Liver (tissue), 8 donors: ENCODE measurements at regions not wholly inside any gene's neighbourhood (a gene's known extent, or its start where the extent isn't known, plus 50 kb on each side); places are given as distances from the start of the nearest gene placed in this dataset.

Experiments
- DNase-seq: peaks from one replicate; pipeline ENCODE4 v3.0.0-alpha.2; 2017; ENCODE audit warnings: low spot score
- H3K27ac ChIP-seq, 2 donors: one replicate each; pipeline ENCODE4 v1.7.0; 2013; ENCODE audit warnings: inconsistent platforms in 2 of 2, low read length in 2 of 2, control low read depth in 1 of 2, low read depth in 1 of 2, mild to moderate bottlenecking in 1 of 2
- H3K27me3 ChIP-seq, 4 donors: one replicate each; pipeline versions ENCODE4 v1.6.1 to v1.7.0; 2013; ENCODE audit warnings: low read length in 3 of 4, inconsistent platforms in 1 of 4, mild to moderate bottlenecking in 1 of 4, moderate library complexity in 1 of 4; ENCODE audit not compliant: control insufficient read depth in 4 of 4, insufficient read depth in 4 of 4
- H3K36me3 ChIP-seq, 4 donors: one replicate each; pipeline versions ENCODE4 v1.6.1 to v1.7.0; 2013; ENCODE audit warnings: low read length in 3 of 4, mild to moderate bottlenecking in 3 of 4, low read depth in 1 of 4, moderate library complexity in 1 of 4; ENCODE audit not compliant: control insufficient read depth in 4 of 4, insufficient read depth in 3 of 4
- H3K4me1 ChIP-seq, 4 donors: one replicate each; pipeline versions ENCODE4 v1.6.1 to v1.7.0; 2013; ENCODE audit warnings: low read length in 3 of 4, mild to moderate bottlenecking in 3 of 4, moderate library complexity in 1 of 4; ENCODE audit not compliant: control insufficient read depth in 4 of 4, insufficient read depth in 4 of 4
- H3K4me3 ChIP-seq, 3 donors: one replicate each; pipeline versions ENCODE4 v1.6.1 to v1.7.0; 2013; ENCODE audit warnings: low read length in 3 of 3, control low read depth in 1 of 3, low read depth in 1 of 3, mild to moderate bottlenecking in 1 of 3
- H3K9ac ChIP-seq, 2 donors: one replicate each; pipeline ENCODE4 v1.7.0; 2013; ENCODE audit warnings: low read length in 2 of 2, mild to moderate bottlenecking in 2 of 2, moderate library complexity in 2 of 2, control low read depth in 1 of 2, low read depth in 1 of 2
- H3K9me3 ChIP-seq, 4 donors: one replicate each; pipeline versions ENCODE4 v1.6.1 to v1.7.0; 2013; ENCODE audit warnings: low read length in 3 of 4; ENCODE audit not compliant: control insufficient read depth in 4 of 4
- ATF3 ChIP-seq: IDR thresholded peaks from 2 replicates; pipeline ENCODE4 v1.6.1; 2016; ENCODE audit warnings: antibody characterized with exemption
- EGR1 ChIP-seq, 2 donors: IDR thresholded peaks; 2 replicates each; pipeline ENCODE4 v1.6.1; 2016 to 2018; ENCODE audit warnings: antibody characterized with exemption in 2 of 2, low read depth in 2 of 2
- FOXA1 ChIP-seq: IDR thresholded peaks from 2 replicates; pipeline ENCODE4 v1.6.1; 2016; ENCODE audit warnings: antibody characterized with exemption
- FOXA2 ChIP-seq: IDR thresholded peaks from 2 replicates; pipeline ENCODE4 v1.6.1; 2016; ENCODE audit warnings: antibody characterized with exemption
- GABPA ChIP-seq, 2 donors: IDR thresholded peaks in 1 of 2; conservative IDR thresholded peaks in 1 of 2; 2 replicates each; pipeline ENCODE4 v1.6.1; 2016; ENCODE audit warnings: antibody characterized with exemption in 2 of 2, mild to moderate bottlenecking in 1 of 2, moderate library complexity in 1 of 2
- HNF4A ChIP-seq, 2 donors: conservative IDR thresholded peaks; 2 replicates each; pipeline ENCODE4 v1.6.1; 2016; ENCODE audit warnings: antibody characterized with exemption in 2 of 2, mild to moderate bottlenecking in 2 of 2
- HNF4G ChIP-seq: IDR thresholded peaks from 2 replicates; pipeline ENCODE4 v1.6.1; 2016; ENCODE audit warnings: antibody characterized with exemption
- NR2F2 ChIP-seq: IDR thresholded peaks from 2 replicates; pipeline ENCODE4 v1.6.1; 2016; ENCODE audit warnings: antibody characterized with exemption
- RAD21 ChIP-seq, 2 donors: IDR thresholded peaks; 2 replicates each; pipeline ENCODE4 v1.6.1; 2016; ENCODE audit warnings: antibody characterized with exemption in 2 of 2, mild to moderate bottlenecking in 2 of 2
- REST ChIP-seq: IDR thresholded peaks from 2 replicates; pipeline ENCODE4 v1.6.1; 2016; ENCODE audit warnings: antibody characterized with exemption, mild to moderate bottlenecking
- RXRA ChIP-seq, 2 donors: IDR thresholded peaks; 2 replicates each; pipeline ENCODE4 v1.6.1; 2017 to 2018; ENCODE audit warnings: antibody characterized with exemption in 2 of 2, mild to moderate bottlenecking in 1 of 2
- SP1 ChIP-seq: IDR thresholded peaks from 2 replicates; pipeline ENCODE4 v1.6.1; 2018; ENCODE audit warnings: antibody characterized with exemption, mild to moderate bottlenecking
- TAF1 ChIP-seq: conservative IDR thresholded peaks from 2 replicates; pipeline ENCODE4 v1.6.1; 2016; ENCODE audit warnings: antibody characterized with exemption, mild to moderate bottlenecking
- YY1 ChIP-seq: IDR thresholded peaks from 2 replicates; pipeline ENCODE4 v1.6.1; 2016; ENCODE audit warnings: antibody characterized with exemption, mild to moderate bottlenecking
- WGBS: extraction: QIAGEN DNeasy Blood & Tissue Kit; methylation state at CpG from one replicate; pipeline ENCODE4 v1.1.7; 2013; 5-methylcytosine and 5-hydroxymethylcytosine counted together
- TF ChIP-seq, protein P1 (sequence below): IDR thresholded peaks from 2 replicates; pipeline ENCODE4 v1.6.1; 2016; ENCODE audit warnings: antibody characterized with exemption
- TF ChIP-seq, protein P2 (sequence below): fragments of 150-350 bp; IDR thresholded peaks from 2 replicates; pipeline ENCODE4 v1.5.1; 2017; ENCODE audit warnings: improper control_type of control experiment, low read depth, low read length; ENCODE audit not compliant: missing input control
- donor health status: healthy.
- donor health status: healthy.
- donor health status: healthy.
- donor health status: healthy.
- donor health status: healthy.

- WGBS: 52% methylated on average over 5 of the region's 5 CpGs
- no peaks in the 10 kb centered on the region for H3K4me1 ChIP-seq
Measured at GRCh38 chr4:18321956-18322530, 300.5 kb upstream of the LCORL start.

DNA sequence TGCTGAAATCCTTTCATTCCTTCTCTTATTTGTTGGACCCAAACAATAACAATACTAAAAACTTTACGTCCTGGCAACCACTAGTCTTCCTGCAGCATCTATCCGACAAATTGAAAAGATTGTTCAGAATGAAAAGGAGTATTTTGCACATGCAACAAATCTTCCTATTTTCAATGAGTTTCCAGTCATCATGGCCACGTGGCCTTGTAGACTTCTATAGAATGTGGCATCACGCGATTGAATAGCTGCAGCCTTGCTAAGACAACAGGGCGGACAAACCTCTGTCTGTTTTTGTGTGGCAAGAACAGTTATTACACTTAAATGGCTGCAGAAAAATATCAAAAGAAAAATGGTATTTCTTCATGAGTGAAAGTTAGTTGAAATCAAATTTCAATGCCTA is 297.9 kb upstream of the LCORL start:
- no peaks in the 10 kb centered on the region for H3K9me3 ChIP-seq
- no peaks in the 10 kb centered on the region for H3K4me1 ChIP-seq
- H3K36me3 ChIP-seq: no peaks in the 10 kb centered on the region
- no peak overlapping the region for H3K27ac ChIP-seq
- TF ChIP-seq, protein P1, sequence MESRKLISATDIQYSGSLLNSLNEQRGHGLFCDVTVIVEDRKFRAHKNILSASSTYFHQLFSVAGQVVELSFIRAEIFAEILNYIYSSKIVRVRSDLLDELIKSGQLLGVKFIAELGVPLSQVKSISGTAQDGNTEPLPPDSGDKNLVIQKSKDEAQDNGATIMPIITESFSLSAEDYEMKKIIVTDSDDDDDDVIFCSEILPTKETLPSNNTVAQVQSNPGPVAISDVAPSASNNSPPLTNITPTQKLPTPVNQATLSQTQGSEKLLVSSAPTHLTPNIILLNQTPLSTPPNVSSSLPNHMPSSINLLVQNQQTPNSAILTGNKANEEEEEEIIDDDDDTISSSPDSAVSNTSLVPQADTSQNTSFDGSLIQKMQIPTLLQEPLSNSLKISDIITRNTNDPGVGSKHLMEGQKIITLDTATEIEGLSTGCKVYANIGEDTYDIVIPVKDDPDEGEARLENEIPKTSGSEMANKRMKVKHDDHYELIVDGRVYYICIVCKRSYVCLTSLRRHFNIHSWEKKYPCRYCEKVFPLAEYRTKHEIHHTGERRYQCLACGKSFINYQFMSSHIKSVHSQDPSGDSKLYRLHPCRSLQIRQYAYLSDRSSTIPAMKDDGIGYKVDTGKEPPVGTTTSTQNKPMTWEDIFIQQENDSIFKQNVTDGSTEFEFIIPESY: no peak
- TF ChIP-seq REST (no peak), FOXA2 (no peak), HNF4G (no peak), GABPA (IDR thresholded peaks at IDR 0.05 in 1 of 2, conservative IDR thresholded peaks at IDR 0.05 in 1 of 2) (no peak), HNF4A (conservative IDR thresholded peaks at IDR 0.05) (no peak), NR2F2 (no peak), TAF1 (no peak), EGR1 (IDR thresholded peaks at IDR 0.05; ENCODE audit: low read depth in 2 of 2) (no peak), YY1 (no peak), FOXA1 (no peak), ATF3 (no peak), RAD21 (IDR thresholded peaks at IDR 0.05) (no peak), SP1 (no peak)
- TF ChIP-seq, protein P2, sequence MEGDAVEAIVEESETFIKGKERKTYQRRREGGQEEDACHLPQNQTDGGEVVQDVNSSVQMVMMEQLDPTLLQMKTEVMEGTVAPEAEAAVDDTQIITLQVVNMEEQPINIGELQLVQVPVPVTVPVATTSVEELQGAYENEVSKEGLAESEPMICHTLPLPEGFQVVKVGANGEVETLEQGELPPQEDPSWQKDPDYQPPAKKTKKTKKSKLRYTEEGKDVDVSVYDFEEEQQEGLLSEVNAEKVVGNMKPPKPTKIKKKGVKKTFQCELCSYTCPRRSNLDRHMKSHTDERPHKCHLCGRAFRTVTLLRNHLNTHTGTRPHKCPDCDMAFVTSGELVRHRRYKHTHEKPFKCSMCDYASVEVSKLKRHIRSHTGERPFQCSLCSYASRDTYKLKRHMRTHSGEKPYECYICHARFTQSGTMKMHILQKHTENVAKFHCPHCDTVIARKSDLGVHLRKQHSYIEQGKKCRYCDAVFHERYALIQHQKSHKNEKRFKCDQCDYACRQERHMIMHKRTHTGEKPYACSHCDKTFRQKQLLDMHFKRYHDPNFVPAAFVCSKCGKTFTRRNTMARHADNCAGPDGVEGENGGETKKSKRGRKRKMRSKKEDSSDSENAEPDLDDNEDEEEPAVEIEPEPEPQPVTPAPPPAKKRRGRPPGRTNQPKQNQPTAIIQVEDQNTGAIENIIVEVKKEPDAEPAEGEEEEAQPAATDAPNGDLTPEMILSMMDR: no peak
- H3K4me3 ChIP-seq: peak overlapping the region in 1 of 3 donors; percentile 15
- no peaks in the 10 kb centered on the region for H3K27me3 ChIP-seq
- 71% methylated on average over 6 of the region's 6 CpGs for WGBS
- DNase-seq: no peak
- H3K9ac ChIP-seq: no peak overlapping the region

More at GRCh38 chr4:18321956-18322530, 300.5 kb upstream of the LCORL start:
- no peaks in the 10 kb centered on the region for H3K27me3 ChIP-seq
- H3K36me3 ChIP-seq: no peaks in the 10 kb centered on the region
- H3K9ac ChIP-seq: no peak overlapping the region
- H3K27ac ChIP-seq: no peak overlapping the region
- TF ChIP-seq RXRA (IDR thresholded peaks at IDR 0.05): no peak
- no peak for TF ChIP-seq TAF1
- TF ChIP-seq GABPA (IDR thresholded peaks at IDR 0.05 in 1 of 2, conservative IDR thresholded peaks at IDR 0.05 in 1 of 2): no peak
- TF ChIP-seq FOXA2: no peak
- TF ChIP-seq NR2F2: no peak
- no peak overlapping the region for H3K4me3 ChIP-seq
- no peak for DNase-seq
- H3K9me3 ChIP-seq: no peaks in the 10 kb centered on the region
